Renal pelvis (tissue), 1 donor: ENCODE measurements at regions not wholly inside any gene's neighbourhood (a gene's known extent, or its start where the extent isn't known, plus 50 kb on each side); places are given as distances from the start of the nearest gene placed in this dataset.
A peak's percentile ranks its signal among the peaks of the same experiment; 100 is the strongest.

ENCODE experiments used
- DNase-seq: peaks from one replicate; pipeline ENCODE4 v3.0.0-alpha.2; 2013

DNA sequence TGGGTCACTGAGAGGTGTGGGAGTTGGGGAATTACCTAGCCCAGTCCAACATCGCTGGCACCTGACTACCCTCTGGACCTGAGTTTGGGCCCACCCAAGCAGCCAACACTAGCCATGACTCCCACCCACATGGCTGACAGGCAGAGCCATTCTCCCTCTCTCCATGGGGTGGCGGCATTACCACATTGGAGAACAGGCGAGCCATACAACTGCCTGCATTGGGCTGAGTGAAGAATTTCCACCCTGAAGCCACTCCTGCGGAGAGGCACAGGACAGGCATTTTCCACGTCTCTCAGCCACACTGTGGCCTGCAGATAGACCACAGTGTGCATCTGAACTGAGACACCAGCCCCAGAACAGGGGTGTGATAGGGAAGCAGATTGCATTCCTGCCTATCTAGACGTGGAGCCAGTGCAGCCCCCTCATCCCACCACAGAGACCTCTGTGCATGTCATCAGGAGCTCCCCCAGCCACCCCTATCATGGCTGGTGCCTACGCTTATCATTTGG lies 58.2 kb upstream of the ANTXRL start:
- DNase-seq = peak; percentile 64

DNA sequence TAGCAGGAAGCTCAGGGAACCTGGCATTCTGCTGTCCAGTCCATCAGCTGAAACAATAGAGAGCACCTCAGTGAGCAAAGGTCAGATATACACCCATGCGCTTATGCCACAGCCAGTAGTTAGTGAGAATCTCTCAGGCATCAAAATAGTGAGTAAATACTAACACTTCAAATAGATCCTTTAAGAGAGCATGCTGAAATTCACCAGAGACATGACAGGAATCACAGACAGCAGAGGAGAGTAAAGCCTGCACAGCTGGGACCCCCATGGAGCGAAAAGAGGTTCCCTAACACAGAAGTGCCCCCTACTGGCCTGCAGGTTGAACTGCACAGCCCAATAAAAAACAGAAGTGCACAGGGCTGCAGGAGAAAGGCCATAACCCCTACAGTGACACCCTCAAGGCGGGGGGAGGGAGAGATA lies 57.6 kb upstream of the ANTXRL start:
- DNase-seq = no peak

DNA sequence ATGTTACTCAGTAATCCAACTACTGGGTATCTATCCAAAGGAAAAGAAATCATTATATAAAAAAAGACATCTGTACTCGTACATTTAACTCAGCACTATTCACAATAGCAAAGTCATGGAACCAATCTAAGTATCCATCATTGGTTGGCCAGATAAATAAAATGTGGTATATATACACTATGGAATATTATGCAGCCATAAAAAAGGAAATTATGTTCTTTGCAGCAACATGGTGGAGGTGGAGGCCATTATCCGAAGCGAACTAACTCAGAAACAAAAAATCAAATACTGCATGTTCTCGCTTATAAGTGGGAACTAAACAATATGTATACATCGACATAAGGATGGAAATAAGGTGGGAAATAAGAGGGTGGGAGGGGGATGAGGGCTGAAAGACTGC lies 56.2 kb upstream of the ANTXRL start:
- DNase-seq = no peak

DNA sequence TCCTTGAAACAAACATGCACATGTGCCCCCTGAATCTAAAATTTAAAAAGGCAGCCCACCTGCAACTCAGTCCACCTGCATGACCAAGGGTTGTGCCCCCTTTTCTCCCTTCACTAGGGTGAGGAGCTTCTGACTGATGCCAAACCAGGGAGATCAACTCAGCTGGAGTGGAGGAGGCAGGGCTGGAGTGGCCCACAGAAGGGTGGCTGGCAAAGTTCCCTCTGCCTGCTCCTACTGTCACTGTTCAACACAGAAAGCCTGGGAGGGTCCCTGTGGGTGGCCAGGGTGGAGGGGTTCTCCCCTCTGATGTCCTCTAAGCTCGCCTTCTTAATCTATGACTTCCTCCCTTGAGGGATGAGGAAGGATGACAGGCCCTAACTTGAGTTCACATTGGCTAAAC lies 55.7 kb upstream of the ANTXRL start:
- DNase-seq = no peak

DNA sequence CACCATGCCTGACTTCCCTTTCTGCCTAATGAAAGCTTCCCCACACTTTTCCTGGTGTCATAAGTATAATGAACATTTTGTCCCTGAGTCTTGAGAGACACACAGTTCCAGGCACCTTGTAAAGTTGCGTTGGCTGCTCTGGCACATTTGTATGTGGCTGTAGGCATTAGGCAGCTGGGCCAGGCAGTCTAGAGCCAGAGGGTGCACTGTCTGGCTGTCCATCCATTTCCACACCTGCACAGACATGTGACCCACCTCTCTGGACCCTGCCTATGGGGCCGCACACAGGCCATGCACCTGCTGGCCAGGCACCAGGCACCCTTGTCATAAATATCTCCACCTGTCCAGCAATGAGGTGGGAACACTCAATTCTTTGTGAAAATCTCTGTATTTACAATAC lies 54.7 kb upstream of the ANTXRL start:
- DNase-seq = no peak

DNA sequence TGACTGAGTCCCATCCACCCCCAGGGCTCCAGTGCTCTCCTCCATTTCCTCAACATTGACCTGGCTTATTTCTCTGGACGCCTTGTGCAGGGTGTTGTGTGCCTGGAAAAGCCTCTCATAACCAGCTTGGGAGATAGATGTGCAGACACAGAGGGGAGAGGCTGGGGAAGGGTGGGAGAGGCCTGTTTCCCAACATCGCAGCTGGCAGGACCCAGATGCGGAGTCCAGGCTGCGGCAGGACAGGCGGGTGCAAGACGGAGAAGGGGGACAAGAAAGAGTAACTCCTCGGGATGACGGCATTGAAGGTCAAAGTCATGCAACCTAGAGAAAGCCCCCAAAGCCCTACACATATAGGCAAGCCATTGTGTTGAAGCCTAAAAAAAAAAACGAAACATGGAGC lies 54.1 kb upstream of the ANTXRL start:
- no peak for DNase-seq

DNA sequence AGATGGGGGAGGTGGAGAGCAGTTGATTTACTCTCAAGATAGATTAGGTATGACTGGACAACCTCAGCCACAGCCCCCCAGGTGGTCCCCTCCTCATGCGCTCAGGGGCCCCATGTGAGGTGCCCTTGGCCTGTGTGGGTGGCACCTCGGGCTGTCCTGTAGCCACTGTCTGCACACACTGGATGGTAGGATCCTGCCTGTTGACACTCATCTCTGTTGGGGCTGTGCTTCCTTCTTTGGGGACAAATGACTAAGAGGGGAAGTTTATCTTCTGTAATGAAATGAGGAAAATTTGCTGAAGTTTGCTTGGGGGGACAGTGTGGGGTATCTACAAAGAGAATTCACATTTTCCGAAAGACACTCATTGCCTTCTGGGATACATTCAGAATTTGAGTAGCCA lies 53.6 kb upstream of the ANTXRL start:
- no peak for DNase-seq

DNA sequence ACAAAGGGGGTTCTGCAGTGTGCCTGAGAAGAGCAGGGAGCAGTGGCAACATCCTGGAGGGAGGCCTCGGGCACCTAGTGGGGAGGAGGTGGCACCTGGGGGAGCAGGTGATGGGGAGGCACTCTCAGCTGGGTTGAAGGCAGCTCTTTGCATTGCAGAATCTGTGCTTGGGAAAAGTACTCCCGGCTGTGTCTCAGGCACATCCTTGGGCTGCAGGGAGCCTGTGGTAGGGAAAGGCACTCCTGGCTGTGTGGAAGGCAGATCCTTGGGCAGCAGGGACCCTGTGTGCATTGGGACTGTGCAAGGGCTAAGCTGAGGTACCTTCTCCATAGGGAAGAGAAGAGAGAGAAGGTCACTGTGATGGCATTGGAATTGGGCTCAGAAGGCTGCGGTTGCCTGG lies 52.8 kb upstream of the ANTXRL start:
- no peak for DNase-seq

DNA sequence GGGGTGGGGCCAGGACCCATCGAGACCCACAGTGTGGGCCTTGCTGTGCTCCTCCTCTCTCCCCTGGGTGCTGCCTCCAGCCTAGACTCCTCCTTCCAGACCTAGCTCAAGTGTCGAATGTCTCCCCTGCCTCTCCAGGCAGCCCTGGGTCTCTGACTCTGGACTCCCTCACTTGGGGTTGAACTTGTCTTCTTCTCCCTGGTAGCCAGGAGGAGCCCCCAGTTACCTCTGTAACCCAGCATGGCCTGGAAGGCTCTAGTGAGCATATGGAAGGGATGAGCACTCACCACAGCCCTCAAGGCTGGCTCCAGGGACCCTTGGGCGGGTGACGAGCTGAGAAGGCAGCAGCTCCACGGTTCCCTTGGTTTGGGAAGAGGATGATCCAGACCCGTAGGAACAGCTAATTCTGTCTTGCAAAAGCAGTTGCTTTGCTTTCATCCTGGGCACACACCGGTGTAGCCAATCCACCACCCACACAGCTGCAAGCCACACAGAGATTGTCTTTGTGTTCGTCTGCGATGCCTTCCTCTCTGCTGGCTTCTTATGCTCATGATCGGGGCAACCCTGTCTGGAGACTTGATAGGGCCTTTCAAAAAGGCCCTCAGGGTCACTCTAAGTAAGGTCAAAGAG lies 52.3 kb upstream of the ANTXRL start:
- DNase-seq = no peak

DNA sequence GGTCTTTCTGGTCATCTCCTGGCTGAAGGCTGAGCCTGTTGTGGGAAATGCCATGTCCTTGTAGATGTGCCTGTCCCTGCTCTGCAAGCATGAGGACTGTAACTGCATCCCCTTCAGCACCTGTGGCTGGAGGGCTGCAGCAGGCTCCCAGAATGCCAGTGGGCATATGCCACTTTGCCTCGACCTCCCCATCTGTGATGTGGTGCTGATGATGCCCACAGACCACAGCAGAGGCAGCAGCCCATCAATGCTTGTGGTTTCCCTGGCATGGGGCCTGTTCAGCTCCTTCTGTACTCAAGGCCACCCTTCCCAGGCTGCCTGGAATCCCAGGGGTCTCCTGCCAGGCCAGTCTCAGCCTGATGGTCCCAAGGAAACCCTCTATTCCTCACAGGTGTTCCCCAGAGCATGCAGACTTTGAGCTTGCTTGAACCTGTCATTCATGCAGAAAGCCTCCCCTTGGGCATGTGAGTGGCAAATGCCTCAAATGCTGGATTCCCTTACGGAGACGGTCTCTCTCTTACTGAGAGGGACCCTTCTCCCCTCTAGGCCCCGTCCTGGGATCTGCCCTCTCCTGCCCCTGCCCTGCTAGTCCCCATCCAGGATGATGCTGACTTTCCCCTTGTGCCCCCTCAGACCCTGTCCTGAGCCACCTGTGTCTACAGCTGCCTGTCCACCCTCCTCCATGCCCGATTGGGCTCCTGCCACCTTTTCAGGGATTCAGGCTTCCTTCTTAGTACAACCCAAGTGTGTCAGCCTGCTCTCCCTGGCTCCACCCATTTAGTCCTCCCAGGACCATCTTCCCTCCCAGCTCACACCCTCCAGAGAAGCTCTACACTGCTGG lies 50.9 kb upstream of the ANTXRL start:
- no peak for DNase-seq

DNA sequence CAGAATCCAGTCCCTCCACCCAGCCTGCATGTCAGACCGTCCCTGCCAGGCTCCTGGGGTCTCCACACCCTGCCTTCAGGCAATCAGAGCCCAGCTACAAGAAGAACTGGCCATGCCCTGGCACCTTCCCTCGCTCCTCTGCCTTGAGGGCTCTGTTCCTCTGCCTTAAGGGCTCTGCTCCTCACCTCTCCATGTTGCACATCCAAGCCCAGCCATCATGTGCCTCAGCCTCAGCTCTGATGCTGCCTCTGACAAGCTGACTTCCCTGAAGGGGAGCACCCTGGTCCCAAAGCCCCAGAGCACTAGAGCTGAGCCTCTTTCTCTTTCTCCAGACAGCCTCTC lies 50.3 kb upstream of the ANTXRL start:
- DNase-seq = no peak

DNA sequence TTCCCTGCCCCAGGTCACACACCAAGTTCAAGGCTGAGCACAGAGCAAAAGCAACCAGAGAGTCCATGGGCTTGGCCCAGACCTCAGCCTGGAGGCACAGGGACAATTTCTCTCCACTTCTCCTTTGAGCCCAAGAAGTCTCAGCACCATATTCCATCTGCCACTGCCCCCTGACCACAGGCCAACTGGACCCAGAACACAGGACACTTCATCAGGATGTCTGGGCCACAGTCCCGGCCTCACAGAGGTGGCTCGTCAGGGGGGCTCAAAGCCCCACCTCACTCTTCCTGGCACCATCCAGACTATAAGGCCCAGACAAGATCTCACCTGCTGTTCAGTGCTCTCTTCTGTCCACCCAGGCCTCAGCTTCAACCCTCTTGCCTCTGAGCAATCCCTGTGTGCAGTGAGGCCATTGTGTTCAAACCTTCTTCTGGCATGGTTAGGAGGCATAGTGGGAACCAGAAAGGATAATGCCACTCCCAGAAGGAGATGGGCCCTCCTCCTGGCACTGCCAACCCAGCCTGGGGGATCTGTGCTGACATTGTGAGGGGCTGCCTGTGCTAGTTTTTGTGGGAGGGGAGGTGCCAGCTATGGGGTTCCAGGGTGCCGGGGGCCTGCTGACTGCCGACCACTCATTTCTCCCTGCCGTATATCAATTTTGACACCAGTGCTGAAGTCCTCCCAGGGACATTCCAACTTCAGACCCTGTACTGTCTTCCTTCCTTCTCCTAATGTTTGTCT lies 49.7 kb upstream of the ANTXRL start:
- no peak for DNase-seq
